ENCODE measurements at regions not wholly inside any gene's neighbourhood (a gene's known extent, or its start where the extent isn't known, plus 50 kb on each side); places are given as distances from the start of the nearest gene placed in this dataset.

DNA sequence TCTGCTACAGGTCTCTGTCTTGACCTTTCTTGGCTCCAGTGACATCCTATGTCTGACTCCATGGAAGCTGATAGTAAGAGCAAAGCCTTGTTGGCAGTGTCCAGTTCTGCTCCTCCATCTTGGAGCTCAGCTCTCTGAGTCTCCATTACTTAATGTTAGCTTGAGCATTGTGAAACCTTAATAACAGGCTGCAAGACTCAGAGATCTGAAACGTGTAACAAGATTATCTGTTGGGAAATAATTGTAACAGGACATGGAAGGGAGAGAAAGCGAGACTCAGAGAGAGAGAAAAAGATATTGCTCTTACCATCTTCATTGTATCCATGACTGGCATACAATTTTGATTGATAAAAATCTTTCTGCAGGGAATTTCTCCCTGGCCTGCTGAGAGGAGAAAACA, 1365.7 kb downstream of the AACS start:
- Histone ChIP-seq H3K79me2 (ENCODE audit: control insufficient read depth, insufficient read depth, low read length) (no peaks in the 10 kb centered on the region), H3K9ac (replicated peaks; ENCODE audit: extremely low read depth, insufficient read depth, low read length) (no peak overlapping the region), H3K4me2 (ENCODE audit: insufficient read depth, low read length) (no peak overlapping the region), H3K27me3 (ENCODE audit: control insufficient read depth in 2 of 2, insufficient read depth in 2 of 2, low read length in 2 of 2) (no peaks in the 10 kb centered on the region), H3K9me1 (replicated peaks; ENCODE audit: control insufficient read depth, extremely low read depth, insufficient read depth, low read length) (no peaks in the 10 kb centered on the region), H3K4me3 (replicated peaks in 1 of 3; ENCODE audit: insufficient read depth in 1 of 3, low read depth in 1 of 3, low read length in 3 of 3) (no peak overlapping the region), H4K20me1 (replicated peaks; ENCODE audit: control insufficient read depth, extremely low read depth, insufficient read depth, low read length) (no peaks in the 10 kb centered on the region), H3K27ac (ENCODE audit: insufficient read depth, low read depth, low read length) (no peak overlapping the region), H3K36me3 (ENCODE audit: control insufficient read depth in 2 of 2, extremely low read depth in 1 of 2, insufficient read depth in 2 of 2, low read length in 2 of 2) (no peaks in the 10 kb centered on the region), H2AFZ (ENCODE audit: low read depth, low read length) (no peak overlapping the region), H3K4me1 (ENCODE audit: control insufficient read depth, extremely low read depth, insufficient read depth, low read length) (no peaks in the 10 kb centered on the region), H3K9me3 (replicated peaks; ENCODE audit: control insufficient read depth, insufficient read depth, low read length) (peaks cover 6% of the 10 kb centered on the region)
- no TSS peak for BruUV-seq (replicated peaks)
- TF ChIP-seq POLR2A (IDR thresholded peaks at IDR 0.05; ENCODE audit: low read depth, low read length) = no peak
- TF ChIP-seq MYC (IDR thresholded peaks at IDR 0.05; ENCODE audit: low read depth, low read length) = no peak
- TF ChIP-seq, protein P1, sequence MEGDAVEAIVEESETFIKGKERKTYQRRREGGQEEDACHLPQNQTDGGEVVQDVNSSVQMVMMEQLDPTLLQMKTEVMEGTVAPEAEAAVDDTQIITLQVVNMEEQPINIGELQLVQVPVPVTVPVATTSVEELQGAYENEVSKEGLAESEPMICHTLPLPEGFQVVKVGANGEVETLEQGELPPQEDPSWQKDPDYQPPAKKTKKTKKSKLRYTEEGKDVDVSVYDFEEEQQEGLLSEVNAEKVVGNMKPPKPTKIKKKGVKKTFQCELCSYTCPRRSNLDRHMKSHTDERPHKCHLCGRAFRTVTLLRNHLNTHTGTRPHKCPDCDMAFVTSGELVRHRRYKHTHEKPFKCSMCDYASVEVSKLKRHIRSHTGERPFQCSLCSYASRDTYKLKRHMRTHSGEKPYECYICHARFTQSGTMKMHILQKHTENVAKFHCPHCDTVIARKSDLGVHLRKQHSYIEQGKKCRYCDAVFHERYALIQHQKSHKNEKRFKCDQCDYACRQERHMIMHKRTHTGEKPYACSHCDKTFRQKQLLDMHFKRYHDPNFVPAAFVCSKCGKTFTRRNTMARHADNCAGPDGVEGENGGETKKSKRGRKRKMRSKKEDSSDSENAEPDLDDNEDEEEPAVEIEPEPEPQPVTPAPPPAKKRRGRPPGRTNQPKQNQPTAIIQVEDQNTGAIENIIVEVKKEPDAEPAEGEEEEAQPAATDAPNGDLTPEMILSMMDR (IDR thresholded peaks at IDR 0.05; ENCODE audit: extremely low read depth in 1 of 2, insufficient read depth in 1 of 2, low read depth in 1 of 2, low read length in 2 of 2) = no peak
- no peak for TF ChIP-seq FOS (IDR thresholded peaks at IDR 0.05; ENCODE audit: borderline replicate concordance, insufficient read depth, low read length)
- TF ChIP-seq POLR2AphosphoS5 (IDR thresholded peaks at IDR 0.05; ENCODE audit: insufficient read depth, low read depth, low read length) = no peak
- no peak for FAIRE-seq
- ChIA-PET CTCF (no interaction called here), POLR2A (no interaction called here)
- no peak for DNase-seq (ENCODE audit: low read depth, low spot score)
- intact Hi-C loops (cut with micrococcal nuclease) = no loop called here
- dilution Hi-C loops (cut with MboI; ENCODE audit: extremely low pct_ligation_motif_present, low sequenced_read_pairs) = no loop called here

DNA sequence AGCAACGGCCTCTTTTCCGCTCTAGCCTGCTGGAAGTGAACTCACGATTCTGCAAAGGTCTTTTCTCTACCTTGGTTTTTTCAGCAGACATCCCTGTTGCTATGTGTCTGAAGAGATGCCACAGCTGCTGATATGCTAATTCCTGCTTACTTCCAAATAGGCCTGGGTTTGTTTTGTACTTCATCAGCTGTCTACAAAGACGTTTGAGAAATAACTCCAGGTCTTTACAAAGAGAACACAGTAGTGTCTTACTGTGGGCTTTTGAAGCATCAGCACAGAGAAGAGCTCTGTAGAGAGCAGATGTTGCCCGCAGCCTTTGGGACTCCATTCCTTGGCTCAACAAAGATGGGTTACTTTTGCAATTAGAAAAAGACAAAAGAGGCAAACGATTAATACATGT, 1366.5 kb downstream of the AACS start:
- Histone ChIP-seq H3K27ac (ENCODE audit: insufficient read depth, low read depth, low read length) (no peak overlapping the region), H3K9me3 (replicated peaks; ENCODE audit: control insufficient read depth, insufficient read depth, low read length) (peaks cover 6% of the 10 kb centered on the region), H3K9ac (replicated peaks; ENCODE audit: extremely low read depth, insufficient read depth, low read length) (no peak overlapping the region), H3K27me3 (ENCODE audit: control insufficient read depth in 2 of 2, insufficient read depth in 2 of 2, low read length in 2 of 2) (no peaks in the 10 kb centered on the region), H3K4me2 (ENCODE audit: insufficient read depth, low read length) (no peak overlapping the region), H4K20me1 (replicated peaks; ENCODE audit: control insufficient read depth, extremely low read depth, insufficient read depth, low read length) (no peaks in the 10 kb centered on the region), H3K9me1 (replicated peaks; ENCODE audit: control insufficient read depth, extremely low read depth, insufficient read depth, low read length) (no peaks in the 10 kb centered on the region), H3K4me3 (replicated peaks in 1 of 3; ENCODE audit: insufficient read depth in 1 of 3, low read depth in 1 of 3, low read length in 3 of 3) (no peak overlapping the region), H3K79me2 (ENCODE audit: control insufficient read depth, insufficient read depth, low read length) (no peaks in the 10 kb centered on the region), H3K36me3 (ENCODE audit: control insufficient read depth in 2 of 2, extremely low read depth in 1 of 2, insufficient read depth in 2 of 2, low read length in 2 of 2) (no peaks in the 10 kb centered on the region), H2AFZ (ENCODE audit: low read depth, low read length) (no peak overlapping the region), H3K4me1 (ENCODE audit: control insufficient read depth, extremely low read depth, insufficient read depth, low read length) (no peaks in the 10 kb centered on the region)
- POLR2A ChIA-PET = no interaction called here
- FAIRE-seq = no peak
- dilution Hi-C loops (cut with MboI; ENCODE audit: extremely low pct_ligation_motif_present, low sequenced_read_pairs) = no loop called here
- no peak for TF ChIP-seq MYC (IDR thresholded peaks at IDR 0.05; ENCODE audit: low read depth, low read length)
- TF ChIP-seq, protein P1 (IDR thresholded peaks at IDR 0.05; ENCODE audit: extremely low read depth in 1 of 2, insufficient read depth in 1 of 2, low read depth in 1 of 2, low read length in 2 of 2) = no peak
- TF ChIP-seq POLR2AphosphoS5 (IDR thresholded peaks at IDR 0.05; ENCODE audit: insufficient read depth, low read depth, low read length) = no peak
- no peak for TF ChIP-seq GATA2 (IDR thresholded peaks at IDR 0.05; ENCODE audit: insufficient read depth, insufficient read length, low read depth, low read length)
- TF ChIP-seq JUN (IDR thresholded peaks at IDR 0.05; ENCODE audit: borderline replicate concordance, insufficient read depth, insufficient read length, low read depth) = no peak
- no peak for TF ChIP-seq EZH2 (IDR thresholded peaks at IDR 0.05; ENCODE audit: borderline replicate concordance, low read depth, low read length, severe bottlenecking)
- no peak for TF ChIP-seq FOS (IDR thresholded peaks at IDR 0.05; ENCODE audit: borderline replicate concordance, insufficient read depth, low read length)
- TF ChIP-seq POLR2A (IDR thresholded peaks at IDR 0.05; ENCODE audit: low read depth, low read length) = no peak
- TF ChIP-seq, protein P2, sequence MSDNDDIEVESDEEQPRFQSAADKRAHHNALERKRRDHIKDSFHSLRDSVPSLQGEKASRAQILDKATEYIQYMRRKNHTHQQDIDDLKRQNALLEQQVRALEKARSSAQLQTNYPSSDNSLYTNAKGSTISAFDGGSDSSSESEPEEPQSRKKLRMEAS (IDR thresholded peaks at IDR 0.05; ENCODE audit: insufficient read depth, insufficient read length) = no peak
- CTCF ChIA-PET = no interaction called here
- no TSS peak for BruUV-seq (replicated peaks)
- intact Hi-C loops (cut with micrococcal nuclease) = no loop called here
- no peak for DNase-seq (ENCODE audit: low read depth, low spot score)

Data from endothelial cell of umbilical vein (primary cell).